BJ (cell line): ENCODE measurements at regions not wholly inside any gene's neighbourhood (a gene's known extent, or its start where the extent isn't known, plus 50 kb on each side); places are given as distances from the start of the nearest gene placed in this dataset.

Experiments
- CTCF ChIA-PET: fragments of 350-600 bp; formaldehyde crosslinking; extraction: SDS; loops from one replicate; lab custom pipeline; 2021; ENCODE audit warnings: antibody characterized with exemption, inconsistent platforms; lab: Yijun Ruan, JAX
- POLR2A ChIA-PET: fragments of 300-600 bp; sonication (Branson Sonifier 250); formaldehyde crosslinking; extraction: SDS; loops from one replicate; lab custom pipeline; 2021; ENCODE audit warnings: antibody characterized with exemption; lab: Charles Lee
- DNase-seq: peaks from one replicate; pipeline ENCODE4 v3.0.0-alpha.2; 2011; ENCODE audit warnings: low read depth
- H3K27me3 ChIP-seq: 2 replicates; pipeline ENCODE4 v1.6.0; 2011; ENCODE audit warnings: low read length; ENCODE audit not compliant: control insufficient read depth, insufficient read depth
- H3K36me3 ChIP-seq: 2 replicates; pipeline ENCODE4 v1.5.1; 2011; ENCODE audit warnings: low read length; ENCODE audit not compliant: control insufficient read depth, insufficient read depth
- H3K4me3 ChIP-seq: 2 replicates; pipeline ENCODE4 v1.5.1; 2011; ENCODE audit warnings: low read depth, mild to moderate bottlenecking, control low read depth, low read length
- TF ChIP-seq, protein P1 (sequence below): IDR thresholded peaks from 2 replicates; pipeline ENCODE4 v1.5.1; 2011; ENCODE audit warnings: low read depth, mild to moderate bottlenecking, control low read depth, inconsistent platforms, low read length, moderate library complexity; ENCODE audit not compliant: insufficient read depth

DNA sequence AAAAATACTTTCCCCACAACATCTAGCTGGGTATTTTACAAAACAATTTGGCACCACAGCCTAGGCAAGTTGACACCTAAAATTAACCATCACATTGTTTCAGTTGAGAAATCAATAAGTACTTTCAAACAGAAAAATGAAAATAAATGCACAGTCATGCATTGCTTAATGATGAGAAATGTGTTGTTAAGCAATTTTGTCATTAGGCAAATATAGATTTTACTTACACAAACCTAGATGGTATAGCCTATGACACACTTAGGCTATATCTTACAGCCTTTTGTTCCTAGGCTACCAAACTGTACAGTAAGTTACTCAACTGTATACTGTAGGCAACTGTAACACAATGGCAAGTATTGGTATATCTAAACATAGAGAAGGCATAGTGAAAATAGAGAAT lies 608.6 kb upstream of the BCHE start:
- Histone ChIP-seq H3K36me3 (no peaks in the 10 kb centered on the region), H3K27me3 (no peaks in the 10 kb centered on the region), H3K4me3 (no peak overlapping the region)
- ChIA-PET POLR2A (no interaction called here), CTCF (interaction anchor here (0.6 kb wide), 1 partner anchor 637 kb away, joined by 3 read pairs; no protein-coding TSS in a partner anchor)
- no peak for DNase-seq
- TF ChIP-seq, protein P1, sequence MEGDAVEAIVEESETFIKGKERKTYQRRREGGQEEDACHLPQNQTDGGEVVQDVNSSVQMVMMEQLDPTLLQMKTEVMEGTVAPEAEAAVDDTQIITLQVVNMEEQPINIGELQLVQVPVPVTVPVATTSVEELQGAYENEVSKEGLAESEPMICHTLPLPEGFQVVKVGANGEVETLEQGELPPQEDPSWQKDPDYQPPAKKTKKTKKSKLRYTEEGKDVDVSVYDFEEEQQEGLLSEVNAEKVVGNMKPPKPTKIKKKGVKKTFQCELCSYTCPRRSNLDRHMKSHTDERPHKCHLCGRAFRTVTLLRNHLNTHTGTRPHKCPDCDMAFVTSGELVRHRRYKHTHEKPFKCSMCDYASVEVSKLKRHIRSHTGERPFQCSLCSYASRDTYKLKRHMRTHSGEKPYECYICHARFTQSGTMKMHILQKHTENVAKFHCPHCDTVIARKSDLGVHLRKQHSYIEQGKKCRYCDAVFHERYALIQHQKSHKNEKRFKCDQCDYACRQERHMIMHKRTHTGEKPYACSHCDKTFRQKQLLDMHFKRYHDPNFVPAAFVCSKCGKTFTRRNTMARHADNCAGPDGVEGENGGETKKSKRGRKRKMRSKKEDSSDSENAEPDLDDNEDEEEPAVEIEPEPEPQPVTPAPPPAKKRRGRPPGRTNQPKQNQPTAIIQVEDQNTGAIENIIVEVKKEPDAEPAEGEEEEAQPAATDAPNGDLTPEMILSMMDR = no peak

DNA sequence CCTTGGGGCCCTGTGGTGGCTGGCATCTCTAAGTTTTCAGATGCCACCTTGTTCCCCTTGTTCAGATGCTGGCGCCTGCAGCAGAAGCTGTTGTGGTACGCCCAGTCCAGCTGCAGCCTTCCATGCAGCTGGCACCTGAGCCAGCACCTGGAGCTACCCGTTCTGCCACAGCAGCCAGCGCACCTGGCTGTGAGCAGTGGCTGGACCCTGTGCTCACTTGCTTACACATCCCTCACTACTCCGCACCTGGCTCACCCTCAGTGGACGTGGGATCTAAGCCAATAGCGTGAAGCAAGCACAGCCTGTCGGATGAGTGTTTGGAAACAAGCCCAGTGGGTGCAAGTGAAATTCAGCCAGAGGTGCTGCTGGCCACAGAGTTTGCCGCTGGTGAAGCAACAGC lies 607.5 kb upstream of the BCHE start:
- Histone ChIP-seq H3K27me3 (no peaks in the 10 kb centered on the region), H3K36me3 (no peaks in the 10 kb centered on the region), H3K4me3 (no peak overlapping the region)
- CTCF ChIA-PET = interaction anchor here (0.6 kb wide), 1 partner anchor 105 kb away, joined by 3 read pairs; no protein-coding TSS in a partner anchor
- DNase-seq = no peak
- POLR2A ChIA-PET = no interaction called here
- TF ChIP-seq, protein P1 = no peak

DNA sequence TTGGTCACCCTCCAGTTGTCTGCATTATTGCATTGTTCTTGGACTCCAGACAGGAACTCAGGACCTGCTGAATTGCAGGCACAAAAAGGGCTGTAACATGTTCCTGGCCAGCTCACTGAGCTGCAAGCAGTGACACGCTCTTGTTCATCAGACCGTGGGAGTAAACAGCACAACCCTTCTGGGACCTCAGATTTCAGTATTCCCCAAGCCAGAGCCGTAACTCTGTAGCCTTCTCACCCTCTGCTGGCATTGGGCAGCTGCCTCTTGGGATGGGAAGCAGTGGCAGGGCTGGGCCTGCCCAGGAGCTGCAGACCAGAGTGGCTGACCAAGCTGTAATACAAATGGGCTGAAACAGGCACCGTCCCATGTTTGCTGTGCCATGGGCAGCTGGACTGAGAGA lies 607.1 kb upstream of the BCHE start:
- POLR2A ChIA-PET = no interaction called here
- Histone ChIP-seq H3K27me3 (no peaks in the 10 kb centered on the region), H3K4me3 (no peak overlapping the region), H3K36me3 (no peaks in the 10 kb centered on the region)
- no peak for DNase-seq
- CTCF ChIA-PET = interaction anchor here (0.6 kb wide), 1 partner anchor 104 kb away, joined by 3 read pairs; no protein-coding TSS in a partner anchor
- TF ChIP-seq, protein P1 = no peak

DNA sequence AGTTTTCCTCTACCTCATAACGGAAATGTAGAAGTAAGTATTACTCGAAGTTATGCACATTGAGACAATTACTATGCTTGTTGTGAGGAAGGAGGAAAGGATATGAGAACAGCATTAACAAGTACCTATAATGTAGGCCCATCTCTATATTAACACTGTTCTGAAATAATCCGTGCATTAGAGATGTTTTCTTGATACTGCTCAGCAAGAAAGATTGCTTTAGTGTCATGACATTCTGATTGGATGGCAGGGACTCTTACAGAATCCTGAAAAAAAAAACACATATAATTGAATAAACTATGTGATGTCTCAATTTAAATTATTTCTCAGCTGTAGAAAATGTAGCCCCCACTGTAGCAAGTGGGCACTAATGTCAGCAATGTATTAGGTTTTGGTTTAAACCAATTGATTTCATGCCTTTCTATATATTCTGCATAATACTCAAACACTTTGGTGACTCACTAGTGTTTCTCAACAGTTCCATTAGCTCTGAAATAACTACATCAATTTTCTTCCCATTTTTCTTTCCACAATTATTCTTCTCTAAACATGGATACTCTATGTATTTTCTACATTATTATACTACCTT lies 598.3 kb upstream of the BCHE start:
- DNase-seq = no peak
- ChIA-PET CTCF (no interaction called here), POLR2A (no interaction called here)
- TF ChIP-seq, protein P1 = no peak
- H3K27me3 ChIP-seq = no peaks in the 10 kb centered on the region
- H3K4me3 ChIP-seq = no peak overlapping the region
- no peaks in the 10 kb centered on the region for H3K36me3 ChIP-seq

DNA sequence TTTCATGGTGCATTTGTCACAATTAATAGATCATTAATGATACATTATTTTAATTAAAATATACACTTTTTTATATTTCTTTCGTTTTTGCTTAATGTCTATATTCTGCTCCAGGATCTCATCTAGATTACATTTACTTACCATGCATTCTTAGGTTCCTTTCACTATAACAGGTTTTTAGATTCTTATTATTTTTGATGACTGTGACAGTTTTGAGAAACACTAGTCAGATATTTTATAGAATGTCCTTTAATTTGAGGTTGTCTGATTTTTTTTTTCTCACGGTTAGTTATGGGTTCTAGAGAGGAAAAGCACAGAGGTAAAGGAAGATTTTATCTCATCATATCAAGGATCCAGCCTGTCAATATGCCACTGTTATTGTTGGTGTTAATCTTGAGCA lies 595.8 kb upstream of the BCHE start:
- H3K27me3 ChIP-seq = no peaks in the 10 kb centered on the region
- CTCF ChIA-PET = no interaction called here
- DNase-seq = no peak
- POLR2A ChIA-PET = no interaction called here
- H3K36me3 ChIP-seq = no peaks in the 10 kb centered on the region
- H3K4me3 ChIP-seq = no peak overlapping the region
- TF ChIP-seq, protein P1 = no peak
